A673 (cell line): ENCODE measurements at regions not wholly inside any gene's neighbourhood (a gene's known extent, or its start where the extent isn't known, plus 50 kb on each side); places are given as distances from the start of the nearest gene placed in this dataset.

Experiments used
- BruUV-seq: library from RNA; stranded (reverse); fragments of 400-500 nt; replicated peaks from 2 replicates; lab custom pipeline; 2021; lab: Mats Ljungman, UMichigan
- CTCF ChIA-PET: fragments of 300-600 bp; sonication (Branson Sonifier 250); formaldehyde crosslinking; loops from one replicate; lab custom pipeline; 2022; ENCODE audit warnings: antibody characterized with exemption; lab: Charles Lee
- POLR2A ChIA-PET: fragments of 300-600 bp; sonication (Branson Sonifier 250); formaldehyde crosslinking; loops from one replicate; lab custom pipeline; 2022; ENCODE audit warnings: antibody characterized with exemption; ENCODE audit not compliant: low non-redundant PET; lab: Charles Lee
- DNase-seq: peaks from one replicate; pipeline ENCODE4 v3.0.0-alpha.2; 2015; ENCODE audit warnings: low spot score
- H3K27ac ChIP-seq: fragments of 200-600 bp; sonication (generic); 2 replicates; pipeline ENCODE4 v1.5.1; 2016; ENCODE audit warnings: mixed run types, low read depth, mild to moderate bottlenecking, mixed read lengths, antibody characterized with exemption, low read length; ENCODE audit not compliant: poor library complexity, severe bottlenecking
- H3K27me3 ChIP-seq: fragments of 200-600 bp; sonication (generic); replicated peaks from 2 replicates; pipeline ENCODE4 v1.6.1; 2017; ENCODE audit warnings: mixed run types, low read depth, mild to moderate bottlenecking, mixed read lengths, antibody characterized with exemption, low read length; ENCODE audit not compliant: insufficient read depth, poor library complexity
- H3K36me3 ChIP-seq: fragments of 200-600 bp; sonication (generic); 2 replicates; pipeline ENCODE4 v1.6.1; 2016; ENCODE audit warnings: mixed run types, mild to moderate bottlenecking, mixed read lengths, antibody characterized with exemption, low read length; ENCODE audit not compliant: insufficient read depth, poor library complexity, severe bottlenecking
- H3K4me1 ChIP-seq: fragments of 200-600 bp; sonication (generic); 2 replicates; pipeline ENCODE4 v1.6.1; 2017; ENCODE audit warnings: mixed run types, mild to moderate bottlenecking, mixed read lengths, antibody characterized with exemption, low read length; ENCODE audit not compliant: insufficient read depth, poor library complexity, severe bottlenecking
- H3K4me3 ChIP-seq: fragments of 200-600 bp; sonication (generic); 2 replicates; pipeline ENCODE4 v1.5.1; 2016; ENCODE audit warnings: low read depth, mixed run types, mild to moderate bottlenecking, mixed read lengths, low read length; ENCODE audit not compliant: poor library complexity, severe bottlenecking
- H3K9me3 ChIP-seq: fragments of 200-600 bp; sonication (generic); 2 replicates; pipeline ENCODE4 v1.6.1; 2016; ENCODE audit warnings: mixed run types, low read depth, mild to moderate bottlenecking, mixed read lengths, antibody characterized with exemption, low read length; ENCODE audit not compliant: poor library complexity, severe bottlenecking
- CTCF ChIP-seq: fragments of 300-800, 200-600 bp; sonication (generic); conservative IDR thresholded peaks from 2 replicates; pipeline ENCODE4 v1.5.1; 2017; ENCODE audit warnings: low read depth, mild to moderate bottlenecking, antibody characterized with exemption, low read length, moderate library complexity, mixed read lengths
- EZH2 ChIP-seq: fragments of 200-600 bp; sonication (generic); IDR thresholded peaks from 2 replicates; pipeline ENCODE4 v1.6.1; 2017; ENCODE audit warnings: borderline replicate concordance, low read depth, mild to moderate bottlenecking, mixed read lengths, antibody characterized with exemption, low read length; ENCODE audit not compliant: poor library complexity, severe bottlenecking
- intact Hi-C: fragments of 100-400 bp; cut with micrococcal nuclease; formaldehyde crosslinking; loops from one replicate; pipeline ENCODE4 v1.10.0; 2022; ENCODE audit not compliant: unreplicated experiment

- no peak for DNase-seq
- no peaks in the 10 kb centered on the region for H3K27me3 ChIP-seq
- TF ChIP-seq EZH2 (no peak), CTCF (no peak)
- peaks cover 14% of the 10 kb centered on the region for H3K4me1 ChIP-seq
- CTCF ChIA-PET, result no interaction called here
- BruUV-seq, result no TSS peak
- intact Hi-C loops, result no loop called here
- H3K27ac ChIP-seq, result no peak overlapping the region
- H3K9me3 ChIP-seq, result no peaks in the 10 kb centered on the region
- H3K4me3 ChIP-seq, result no peak overlapping the region
- POLR2A ChIA-PET, result no interaction called here
- no peaks in the 10 kb centered on the region for H3K36me3 ChIP-seq
These were observed 288.1 kb upstream of the ZC3H15 start for GRCh38 chr2:186197955-186198354.

GRCh38 chr2:186199029-186199428 is 287.0 kb upstream of the ZC3H15 start:
- intact Hi-C loops, result no loop called here
- BruUV-seq, result no TSS peak
- Histone ChIP-seq H3K4me1 (peaks cover 14% of the 10 kb centered on the region), H3K4me3 (no peak overlapping the region), H3K9me3 (no peaks in the 10 kb centered on the region), H3K27ac (no peak overlapping the region), H3K36me3 (no peaks in the 10 kb centered on the region), H3K27me3 (no peaks in the 10 kb centered on the region)
- no peak for DNase-seq
- TF ChIP-seq CTCF (no peak), EZH2 (no peak)
- CTCF ChIA-PET, result no interaction called here
- POLR2A ChIA-PET, result no interaction called here

GRCh38 chr2:186201371-186201770 is 284.7 kb upstream of the ZC3H15 start:
- ChIA-PET POLR2A (no interaction called here), CTCF (no interaction called here)
- no peaks in the 10 kb centered on the region for H3K27me3 ChIP-seq
- intact Hi-C loops, result no loop called here
- BruUV-seq, result no TSS peak
- H3K27ac ChIP-seq, result no peak overlapping the region
- H3K36me3 ChIP-seq, result no peaks in the 10 kb centered on the region
- H3K9me3 ChIP-seq, result no peaks in the 10 kb centered on the region
- no peak for DNase-seq
- H3K4me3 ChIP-seq, result no peak overlapping the region
- TF ChIP-seq CTCF (no peak), EZH2 (no peak)
- no peaks in the 10 kb centered on the region for H3K4me1 ChIP-seq
